ENCODE measurements at regions not wholly inside any gene's neighbourhood (a gene's known extent, or its start where the extent isn't known, plus 50 kb on each side); places are given as distances from the start of the nearest gene placed in this dataset.

GRCh38 chr12:115090783-115091182 lies 406.8 kb upstream of the TBX3 start:
- Histone ChIP-seq H3K36me3 (replicated peaks in 1 of 2; ENCODE audit: insufficient read depth in 1 of 2, low read depth in 2 of 2) (no peaks in the 10 kb centered on the region), H3K27ac (no peak overlapping the region), H3K9me3 (no peaks in the 10 kb centered on the region), H3K27me3 (no peaks in the 10 kb centered on the region), H3K4me1 (peaks cover 32% of the 10 kb centered on the region), H3K4me3 (no peak overlapping the region)
- WGBS, 2 donors: 64 to 74% methylated on average over 4 of the region's 4 CpGs
- DNase-seq (no peak), ATAC-seq (no peak)
- TF ChIP-seq CTCF (IDR thresholded peaks at IDR 0.05) (no peak), POLR2A (IDR thresholded peaks at IDR 0.05) (no peak)
- intact Hi-C loops (cut with DNase I): no loop called here

GRCh38 chr12:115088995-115089841 lies 405.2 kb upstream of the TBX3 start:
- intact Hi-C loops (cut with DNase I): no loop called here
- TF ChIP-seq POLR2A (IDR thresholded peaks at IDR 0.05) (no peak), CTCF (IDR thresholded peaks at IDR 0.05) (no peak)
- DNase-seq (peak in 1 of 4 donors; percentile 16), ATAC-seq (no peak)
- Histone ChIP-seq H3K27ac (no peak overlapping the region), H3K9me3 (no peaks in the 10 kb centered on the region), H3K36me3 (replicated peaks in 1 of 2; ENCODE audit: insufficient read depth in 1 of 2, low read depth in 2 of 2) (no peaks in the 10 kb centered on the region), H3K4me3 (no peak overlapping the region), H3K4me1 (peaks cover 21% of the 10 kb centered on the region), H3K27me3 (no peaks in the 10 kb centered on the region)
- 50 to 70% methylated on average over 13 of the region's 13 CpGs for WGBS, 2 donors

- no peak overlapping the region for H3K4me3 ChIP-seq
- no peaks in the 10 kb centered on the region for H3K27me3 ChIP-seq
- 52 to 57% methylated on average over 3 of the region's 3 CpGs for WGBS, 2 donors
- no peaks in the 10 kb centered on the region for H3K36me3 ChIP-seq (replicated peaks in 1 of 2; ENCODE audit: insufficient read depth in 1 of 2, low read depth in 2 of 2)
- peaks cover 17% of the 10 kb centered on the region for H3K4me1 ChIP-seq
- no peaks in the 10 kb centered on the region for H3K9me3 ChIP-seq
- TF ChIP-seq CTCF (IDR thresholded peaks at IDR 0.05) (no peak), POLR2A (IDR thresholded peaks at IDR 0.05) (no peak)
- DNase-seq (peak; percentile 54 to 84 (median 70)), ATAC-seq (peak; percentile 80)
- no peak overlapping the region for H3K27ac ChIP-seq
- intact Hi-C loops (cut with DNase I): no loop called here
Measured at GRCh38 chr12:115088328-115088994, 404.5 kb upstream of the TBX3 start.

GRCh38 chr12:115085594-115085993 lies 401.6 kb upstream of the TBX3 start:
- TF ChIP-seq POLR2A (IDR thresholded peaks at IDR 0.05) (no peak), CTCF (IDR thresholded peaks at IDR 0.05) (no peak)
- no peaks in the 10 kb centered on the region for H3K27me3 ChIP-seq
- DNase-seq: no peak
- 74 to 88% methylated on average over 7 of the region's 7 CpGs for WGBS, 2 donors
- no peak for ATAC-seq
- H3K9me3 ChIP-seq: no peaks in the 10 kb centered on the region
- no peaks in the 10 kb centered on the region for H3K36me3 ChIP-seq (replicated peaks in 1 of 2; ENCODE audit: insufficient read depth in 1 of 2, low read depth in 2 of 2)
- H3K27ac ChIP-seq: no peak overlapping the region
- no peak overlapping the region for H3K4me3 ChIP-seq
- peaks cover 17% of the 10 kb centered on the region for H3K4me1 ChIP-seq
- intact Hi-C loops (cut with DNase I): no loop called here
